Ishikawa (cell line): ENCODE measurements at regions not wholly inside any gene's neighbourhood (a gene's known extent, or its start where the extent isn't known, plus 50 kb on each side); places are given as distances from the start of the nearest gene placed in this dataset.

ENCODE experiments used
- CEBPB ChIP-seq: IDR thresholded peaks from 2 replicates; pipeline ENCODE4 v1.6.1; 2012
- CREB1 ChIP-seq: IDR thresholded peaks from 2 replicates; pipeline ENCODE4 v1.6.1; 2012; ENCODE audit warnings: low read depth
- EGR1 ChIP-seq: IDR thresholded peaks from 2 replicates; pipeline ENCODE4 v1.6.1; 2012
- FOXM1 ChIP-seq: IDR thresholded peaks from 2 replicates; pipeline ENCODE4 v1.6.1; 2012; ENCODE audit warnings: low read depth, borderline replicate concordance
- RAD21 ChIP-seq: IDR thresholded peaks from 2 replicates; pipeline ENCODE4 v1.6.1; 2012; ENCODE audit warnings: low read depth
- REST ChIP-seq: IDR thresholded peaks from 2 replicates; pipeline ENCODE4 v1.6.1; 2012; ENCODE audit warnings: low read depth, mild to moderate bottlenecking
- TAF1 ChIP-seq: IDR thresholded peaks from 2 replicates; pipeline ENCODE4 v1.6.1; 2012; ENCODE audit warnings: low read depth, mild to moderate bottlenecking
- TCF12 ChIP-seq: IDR thresholded peaks from 2 replicates; pipeline ENCODE4 v1.6.1; 2012; ENCODE audit warnings: low read depth
- YY1 ChIP-seq: IDR thresholded peaks from 2 replicates; pipeline ENCODE4 v1.6.1; 2012; ENCODE audit warnings: low read depth
- TF ChIP-seq, protein P1 (sequence below): IDR thresholded peaks from 2 replicates; pipeline ENCODE4 v1.6.1; 2012

- TF ChIP-seq YY1 (no peak), REST (no peak), CEBPB (no peak), RAD21 (no peak), TAF1 (no peak), CREB1 (no peak), EGR1 (no peak), TCF12 (no peak), FOXM1 (no peak)
- TF ChIP-seq, protein P1, sequence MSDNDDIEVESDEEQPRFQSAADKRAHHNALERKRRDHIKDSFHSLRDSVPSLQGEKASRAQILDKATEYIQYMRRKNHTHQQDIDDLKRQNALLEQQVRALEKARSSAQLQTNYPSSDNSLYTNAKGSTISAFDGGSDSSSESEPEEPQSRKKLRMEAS, result no peak
These were observed 58.3 kb upstream of the KDM7A start for GRCh38 chr7:140235114-140235513.
